A549 (cell line): ENCODE measurements at regions not wholly inside any gene's neighbourhood (a gene's known extent, or its start where the extent isn't known, plus 50 kb on each side); places are given as distances from the start of the nearest gene placed in this dataset.

Source experiments
- ATAC-seq, 2 experiments: fragments of 200-7000 bp in 1 of 2; fragments of >200 bp in 1 of 2; cut with Nextera tagmentation in 1 of 2; cut with Tn5 transposase in 1 of 2; 3 replicates each; pipeline versions ENCODE4 v1.8.0 to v1.9.1; 2018 to 2020; ENCODE audit warnings: mild to moderate bottlenecking in 1 of 2, moderate library complexity in 1 of 2
- CTCF ChIA-PET: fragments of 300-600 bp; sonication (Branson Sonifier 250); formaldehyde crosslinking; extraction: SDS; loops from one replicate; lab custom pipeline; 2021; ENCODE audit warnings: antibody characterized with exemption, inconsistent platforms; lab: Yijun Ruan, JAX
- POLR2A ChIA-PET: fragments of 350-600 bp; formaldehyde crosslinking; extraction: SDS; loops from one replicate; lab custom pipeline; 2021; ENCODE audit warnings: antibody characterized with exemption, inconsistent platforms; lab: Yijun Ruan, JAX
- DNase-seq, 2 experiments: peaks; one replicate each; pipeline versions ENCODE4 v3.0.0 to v3.0.0-alpha.2; 2011 to 2016; ENCODE audit warnings: low read depth in 1 of 2, low spot score in 1 of 2
- FAIRE-seq: peaks from 2 replicates; lab custom pipeline; 2011; peaks lifted over from hg19 to GRCh38; lab: Jason Lieb, UNC
- H3K27ac ChIP-seq, 2 experiments: fragments of >200 bp; sonication (Bioruptor Twin); formaldehyde crosslinking; 3 replicates each; pipeline ENCODE4 v1.5.1; 2016 to 2017
- H3K4me1 ChIP-seq: fragments of >200 bp; sonication (Bioruptor Twin); formaldehyde crosslinking; 3 replicates; pipeline ENCODE4 v1.6.1; 2016
- H3K4me2 ChIP-seq: fragments of >200 bp; sonication (Bioruptor Twin); formaldehyde crosslinking; 3 replicates; pipeline ENCODE4 v1.6.1; 2016
- H3K4me3 ChIP-seq: fragments of >200 bp; sonication (Bioruptor Twin); formaldehyde crosslinking; 3 replicates; pipeline ENCODE4 v1.5.1; 2016
- H3K9me3 ChIP-seq: fragments of >200 bp; sonication (Bioruptor Twin); formaldehyde crosslinking; 3 replicates; pipeline ENCODE4 v1.6.1; 2016
- BCL3 ChIP-seq: fragments of >200 bp; sonication (Bioruptor Twin); formaldehyde crosslinking; IDR thresholded peaks from 3 replicates; pipeline ENCODE4 v1.6.1; 2016
- BHLHE40 ChIP-seq: IDR thresholded peaks from 2 replicates; pipeline ENCODE4 v1.6.1; 2012; ENCODE audit warnings: low read depth, low read length, inconsistent platforms
- CBX2 ChIP-seq: fragments of 200-600 bp; sonication (generic); IDR thresholded peaks from 2 replicates; pipeline ENCODE4 v1.6.1; 2016; ENCODE audit warnings: low read depth, mild to moderate bottlenecking, borderline replicate concordance
- CBX8 ChIP-seq: fragments of 200-600 bp; sonication (generic); IDR thresholded peaks from 2 replicates; pipeline ENCODE4 v1.6.1; 2016
- CEBPB ChIP-seq, 2 experiments: fragments of >200 bp in 1 of 2; sonication (Bioruptor Twin) in 1 of 2; formaldehyde crosslinking in 1 of 2; IDR thresholded peaks; 2 replicates each; pipeline ENCODE4 v1.6.1; 2012 to 2016
- CHD4 ChIP-seq: fragments of 200-600 bp; sonication (generic); IDR thresholded peaks from 2 replicates; pipeline ENCODE4 v1.6.1; 2016; ENCODE audit warnings: antibody characterized with exemption, mild to moderate bottlenecking, borderline replicate concordance
- E2F6 ChIP-seq: IDR thresholded peaks from 2 replicates; pipeline ENCODE4 v1.6.1; 2012; ENCODE audit warnings: low read depth, borderline replicate concordance
- FOSB ChIP-seq: fragments of 250-450 bp; sonication (Bioruptor Pico); IDR thresholded peaks from 2 replicates; pipeline ENCODE4 v1.5.0; 2020; ENCODE audit warnings: mild to moderate bottlenecking, moderate library complexity
- FOSL2 ChIP-seq, 2 experiments: fragments of 450-650 bp in 1 of 2; fragments of >200 bp in 1 of 2; sonication (Bioruptor Twin) in 1 of 2; formaldehyde crosslinking; IDR thresholded peaks; 2 replicates each; pipeline versions ENCODE4 v1.5.0 to v1.6.1; 2016 to 2020; ENCODE audit warnings: mild to moderate bottlenecking in 1 of 2, moderate library complexity in 1 of 2
- HOXA7 ChIP-seq: fragments of 250-450 bp; sonication (Bioruptor Pico); IDR thresholded peaks from 2 replicates; pipeline ENCODE4 v1.5.0; 2020; ENCODE audit warnings: mild to moderate bottlenecking, moderate library complexity
- HOXB13 ChIP-seq: fragments of 250-450 bp; sonication (Bioruptor Pico); IDR thresholded peaks from 2 replicates; pipeline ENCODE4 v1.5.0; 2020; ENCODE audit warnings: low read depth, mild to moderate bottlenecking, moderate library complexity
- JUN ChIP-seq, 2 experiments: fragments of >200 bp; sonication (Bioruptor Twin); formaldehyde crosslinking; IDR thresholded peaks; 2 replicates in 1 of 2; 3 replicates in 1 of 2; pipeline ENCODE4 v1.6.1; 2016 to 2017
- KDM1A ChIP-seq: fragments of 200-600 bp; sonication (generic); IDR thresholded peaks from 2 replicates; pipeline ENCODE4 v1.6.1; 2016; ENCODE audit warnings: low read depth, mild to moderate bottlenecking
- MAFK ChIP-seq: fragments of 450-650 bp; IDR thresholded peaks from 2 replicates; pipeline ENCODE4 v1.6.1; 2014; ENCODE audit not compliant: partially characterized antibody
- MAX ChIP-seq: IDR thresholded peaks from 2 replicates; pipeline ENCODE4 v1.6.1; 2012
- MAZ ChIP-seq: fragments of 150-350 bp; IDR thresholded peaks from 2 replicates; pipeline ENCODE4 v1.6.1; 2014; ENCODE audit warnings: antibody characterized with exemption, low read depth, low read length, borderline replicate concordance
- NFE2L2 ChIP-seq: fragments of 150-350 bp; conservative IDR thresholded peaks from 2 replicates; pipeline ENCODE4 v1.6.1; 2014; ENCODE audit warnings: low read length
- PBX3 ChIP-seq: IDR thresholded peaks from 2 replicates; pipeline ENCODE4 v1.6.1; 2012
- RAD21 ChIP-seq, 2 experiments: fragments of >200 bp in 1 of 2; sonication (Bioruptor Twin) in 1 of 2; formaldehyde crosslinking in 1 of 2; IDR thresholded peaks in 1 of 2; conservative IDR thresholded peaks in 1 of 2; 2 replicates in 1 of 2; 3 replicates in 1 of 2; pipeline ENCODE4 v1.6.1; 2012 to 2018; ENCODE audit warnings: inconsistent platforms in 1 of 2
- RARB ChIP-seq: fragments of 250-450 bp; sonication (Bioruptor Pico); IDR thresholded peaks from 2 replicates; pipeline ENCODE4 v1.8.0; 2021; ENCODE audit warnings: mild to moderate bottlenecking, moderate library complexity
- REST ChIP-seq: fragments of 200-600 bp; sonication (generic); IDR thresholded peaks from 2 replicates; pipeline ENCODE4 v1.6.1; 2016; ENCODE audit warnings: antibody characterized with exemption, mild to moderate bottlenecking, moderate library complexity
- RFX5 ChIP-seq: fragments of 450-650 bp; IDR thresholded peaks from 2 replicates; pipeline ENCODE4 v1.7.1; 2014; ENCODE audit warnings: antibody characterized with exemption, mild to moderate bottlenecking, moderate library complexity
- RNF2 ChIP-seq: fragments of 200-600 bp; sonication (generic); IDR thresholded peaks from 2 replicates; pipeline ENCODE4 v1.6.1; 2016; ENCODE audit warnings: low read depth, mild to moderate bottlenecking, antibody characterized with exemption, moderate library complexity, borderline replicate concordance
- SMC3 ChIP-seq: fragments of >200 bp; sonication (Bioruptor Twin); formaldehyde crosslinking; IDR thresholded peaks from 3 replicates; pipeline ENCODE4 v1.6.1; 2018; ENCODE audit warnings: inconsistent platforms
- TP53 ChIP-seq: fragments of 250-450 bp; sonication (Bioruptor Pico); IDR thresholded peaks from 2 replicates; pipeline ENCODE4 v1.5.0; 2021; ENCODE audit warnings: mild to moderate bottlenecking, moderate library complexity
- USF2 ChIP-seq: fragments of 450-650 bp; IDR thresholded peaks from 2 replicates; pipeline ENCODE4 v1.6.1; 2014; ENCODE audit warnings: antibody characterized with exemption
- ZFP36 ChIP-seq: fragments of 450-650 bp; IDR thresholded peaks from 2 replicates; pipeline ENCODE4 v1.6.1; 2014; ENCODE audit warnings: borderline replicate concordance; ENCODE audit not compliant: partially characterized antibody
- ZSCAN20 ChIP-seq: fragments of 250-450 bp; sonication (Bioruptor Pico); IDR thresholded peaks from 2 replicates; pipeline ENCODE4 v1.8.0; 2022; ENCODE audit warnings: mild to moderate bottlenecking, moderate library complexity
- WGBS: methylation state at CpG from one replicate; pipeline ENCODE4 v1.1.6; 2017; ENCODE audit errors: missing lambda C conversion rate; 5-methylcytosine and 5-hydroxymethylcytosine counted together

GRCh38 chrX:141641138-141641537 lies 51.6 kb downstream of the SPANXA2 start:
- DNase-seq (no peak), FAIRE-seq (peak; percentile 61), ATAC-seq (no peak)
- ChIA-PET CTCF (no interaction called here), POLR2A (no interaction called here)
- TF ChIP-seq MAFK (no peak), CBX8 (no peak), TP53 (no peak), RNF2 (no peak), HOXA7 (no peak), HOXB13 (CRISPR knock-in tag) (no peak), RAD21 (conservative IDR thresholded peaks at IDR 0.05 in 1 of 2, IDR thresholded peaks at IDR 0.05 in 1 of 2) (no peak), CBX2 (no peak), BHLHE40 (no peak), JUN (IDR thresholded peaks at IDR 0.05) (no peak), USF2 (no peak), NFE2L2 (no peak), CHD4 (no peak), ZFP36 (no peak), KDM1A (no peak), ZSCAN20 (no peak)
- H3K9me3 ChIP-seq: no peaks in the 10 kb centered on the region
- WGBS: 53% methylated on average over 6 of the region's 6 CpGs
- H3K27ac ChIP-seq: no peak overlapping the region
- H3K4me3 ChIP-seq: no peak overlapping the region
- H3K4me1 ChIP-seq: no peaks in the 10 kb centered on the region
- no peak overlapping the region for H3K4me2 ChIP-seq

- H3K4me2 ChIP-seq: no peak overlapping the region
- no peaks in the 10 kb centered on the region for H3K4me1 ChIP-seq
- WGBS: 54% methylated on average over 3 of the region's 3 CpGs
- DNase-seq: peak in 1 of 2 experiments; percentile 4
- POLR2A ChIA-PET: no interaction called here
- H3K4me3 ChIP-seq: no peak overlapping the region
- TF ChIP-seq ZFP36 (no peak), RNF2 (no peak), SMC3 (no peak), MAZ (no peak), BCL3 (no peak), RFX5 (no peak), MAX (no peak), CEBPB (IDR thresholded peaks at IDR 0.05) (no peak), PBX3 (no peak), REST (no peak), USF2 (no peak), BHLHE40 (no peak), RARB (CRISPR knock-in tag) (no peak), E2F6 (no peak), FOSB (CRISPR knock-in tag) (no peak), FOSL2 (IDR thresholded peaks at IDR 0.05) (no peak), FOSL2 (CRISPR knock-in tag; IDR thresholded peaks at IDR 0.05) (no peak)
- TF ChIP-seq, all 56 proteins: peak for 0
- CTCF ChIA-PET: no interaction called here
- peak; percentile 68 for FAIRE-seq
- Histone ChIP-seq H3K27ac (no peak overlapping the region), H3K9me3 (no peaks in the 10 kb centered on the region)
- no peak for ATAC-seq
Measured at GRCh38 chrX:141642979-141643378, 53.5 kb downstream of the SPANXA2 start.
